ENCODE measurements at regions not wholly inside any gene's neighbourhood (a gene's known extent, or its start where the extent isn't known, plus 50 kb on each side); places are given as distances from the start of the nearest gene placed in this dataset.

DNA sequence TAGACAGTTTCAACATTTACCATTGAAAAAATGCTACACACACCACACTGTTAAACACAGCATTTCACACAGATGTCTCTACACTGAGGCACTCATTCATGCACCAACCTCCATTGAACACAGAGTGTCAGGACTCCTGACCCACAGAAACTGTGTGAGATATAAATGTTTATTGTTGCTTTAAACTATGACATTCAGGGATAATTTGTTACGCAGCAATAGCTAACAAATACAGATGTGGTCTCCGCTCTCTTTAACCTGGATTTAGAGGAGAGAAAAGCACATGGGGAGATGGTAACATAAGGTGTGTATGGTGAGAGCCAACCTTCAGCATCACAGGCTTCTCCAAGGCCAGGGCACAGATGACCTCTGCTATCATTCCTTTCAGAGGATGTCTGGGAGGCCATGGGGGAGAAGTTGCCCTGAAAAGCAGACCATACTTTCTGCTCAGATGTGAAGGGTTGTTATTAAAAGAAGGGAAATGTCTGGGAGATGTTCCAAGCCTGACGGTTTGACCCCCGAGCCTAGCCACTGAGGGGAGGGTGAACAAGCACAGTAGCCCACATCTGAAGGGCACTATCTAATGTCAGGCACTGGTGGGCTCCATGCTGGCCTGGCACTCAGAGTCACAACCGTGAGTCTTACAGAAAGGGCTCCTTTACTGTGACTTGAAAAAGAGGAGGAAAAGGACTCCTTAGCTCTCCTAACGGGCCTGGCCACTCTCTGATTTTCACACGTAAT lies 284.5 kb upstream of the TLE3 start:
- DNase-seq: no peak
- H3K27ac Mint-ChIP-seq: no peak overlapping the region
- Histone ChIP-seq H3K36me3 (ENCODE audit: control insufficient read depth, insufficient read depth, low read length) (no peaks in the 10 kb centered on the region), H3K27ac (ENCODE audit: low read length) (no peak overlapping the region), H3K4me3 (ENCODE audit: low read length) (no peak overlapping the region), H3K9me3 (ENCODE audit: control insufficient read depth, insufficient read depth, low read length) (no peaks in the 10 kb centered on the region), H3K4me1 (ENCODE audit: control insufficient read depth, insufficient read depth, low read length) (no peaks in the 10 kb centered on the region), H3K27me3 (ENCODE audit: control insufficient read depth, insufficient read depth, low read length) (no peaks in the 10 kb centered on the region)
- H3K4me1 Mint-ChIP-seq: no peaks in the 10 kb centered on the region
- WGBS (ENCODE audit: insufficient coverage): 88% methylated on average over 7 of the region's 7 CpGs
- H3K9me3 Mint-ChIP-seq: no peaks in the 10 kb centered on the region
- no peak for ATAC-seq
- intact Hi-C loops (cut with micrococcal nuclease): no loop called here
- TF ChIP-seq, protein P1, sequence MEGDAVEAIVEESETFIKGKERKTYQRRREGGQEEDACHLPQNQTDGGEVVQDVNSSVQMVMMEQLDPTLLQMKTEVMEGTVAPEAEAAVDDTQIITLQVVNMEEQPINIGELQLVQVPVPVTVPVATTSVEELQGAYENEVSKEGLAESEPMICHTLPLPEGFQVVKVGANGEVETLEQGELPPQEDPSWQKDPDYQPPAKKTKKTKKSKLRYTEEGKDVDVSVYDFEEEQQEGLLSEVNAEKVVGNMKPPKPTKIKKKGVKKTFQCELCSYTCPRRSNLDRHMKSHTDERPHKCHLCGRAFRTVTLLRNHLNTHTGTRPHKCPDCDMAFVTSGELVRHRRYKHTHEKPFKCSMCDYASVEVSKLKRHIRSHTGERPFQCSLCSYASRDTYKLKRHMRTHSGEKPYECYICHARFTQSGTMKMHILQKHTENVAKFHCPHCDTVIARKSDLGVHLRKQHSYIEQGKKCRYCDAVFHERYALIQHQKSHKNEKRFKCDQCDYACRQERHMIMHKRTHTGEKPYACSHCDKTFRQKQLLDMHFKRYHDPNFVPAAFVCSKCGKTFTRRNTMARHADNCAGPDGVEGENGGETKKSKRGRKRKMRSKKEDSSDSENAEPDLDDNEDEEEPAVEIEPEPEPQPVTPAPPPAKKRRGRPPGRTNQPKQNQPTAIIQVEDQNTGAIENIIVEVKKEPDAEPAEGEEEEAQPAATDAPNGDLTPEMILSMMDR (IDR thresholded peaks at IDR 0.05): no peak
- H3K4me3 Mint-ChIP-seq: no peak overlapping the region
- peaks cover 8 to 31% of the 10 kb centered on the region in 2 donors for H3K27me3 Mint-ChIP-seq (ENCODE audit: low read depth in 2 of 2)
- H3K36me3 Mint-ChIP-seq: no peaks in the 10 kb centered on the region

DNA sequence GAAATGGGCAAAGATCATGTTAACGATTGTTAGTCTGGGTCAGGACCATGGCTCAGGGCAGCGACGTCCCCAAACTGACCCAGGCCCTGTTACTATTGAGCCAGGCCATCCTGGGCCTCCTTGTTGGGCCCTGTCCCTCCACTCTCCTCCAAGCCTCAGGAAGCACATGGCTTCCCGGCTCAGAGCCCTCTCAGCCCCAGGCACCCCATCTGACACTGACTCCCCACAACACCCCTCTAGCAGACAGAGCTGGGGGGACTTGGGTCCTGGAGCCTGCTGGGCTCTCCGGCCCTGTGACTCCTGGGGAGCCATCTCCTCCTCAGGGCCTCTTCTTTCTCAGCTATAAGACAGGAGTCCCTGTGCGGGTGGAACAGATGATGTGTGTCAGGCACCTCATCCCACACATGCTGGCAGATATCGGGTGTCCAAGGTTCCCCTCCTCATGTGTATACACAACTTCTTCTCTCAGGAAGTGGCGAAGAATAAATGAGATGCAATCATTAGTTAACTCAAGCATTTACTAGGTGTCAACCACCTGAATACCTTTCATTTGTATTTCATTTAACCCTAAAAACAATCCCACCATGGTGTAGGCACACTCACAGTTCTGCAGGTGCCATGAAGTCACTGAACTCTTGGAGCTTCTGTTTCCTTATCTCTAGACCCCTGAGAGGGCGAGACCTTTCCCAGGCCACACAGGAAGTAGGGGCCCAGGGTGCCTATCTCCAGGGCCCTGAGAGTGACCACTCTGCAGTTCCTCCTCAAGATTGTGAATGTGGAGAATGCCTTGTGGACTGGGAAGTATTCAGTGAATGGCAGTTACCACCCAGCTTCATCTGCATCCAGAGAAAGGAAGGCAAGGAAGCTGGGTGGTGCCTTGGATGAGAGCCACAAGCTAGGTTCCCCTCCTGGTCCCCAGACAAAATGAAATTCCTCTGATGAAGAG lies 282.5 kb upstream of the TLE3 start:
- no peak overlapping the region for H3K4me3 ChIP-seq (ENCODE audit: low read length)
- Mint-ChIP-seq H3K27ac (no peak overlapping the region), H3K9me3 (no peaks in the 10 kb centered on the region), H3K36me3 (no peaks in the 10 kb centered on the region), H3K4me1 (peaks cover 0 to 6% of the 10 kb centered on the region in 2 donors), H3K27me3 (ENCODE audit: low read depth in 2 of 2) (peaks cover 16 to 41% of the 10 kb centered on the region in 2 donors), H3K4me3 (no peak overlapping the region)
- H3K9me3 ChIP-seq (ENCODE audit: control insufficient read depth, insufficient read depth, low read length): no peaks in the 10 kb centered on the region
- no peaks in the 10 kb centered on the region for H3K4me1 ChIP-seq (ENCODE audit: control insufficient read depth, insufficient read depth, low read length)
- DNase-seq (no peak), ATAC-seq (no peak)
- TF ChIP-seq, protein P1 (IDR thresholded peaks at IDR 0.05): no peak
- H3K27me3 ChIP-seq (ENCODE audit: control insufficient read depth, insufficient read depth, low read length): no peaks in the 10 kb centered on the region
- H3K36me3 ChIP-seq (ENCODE audit: control insufficient read depth, insufficient read depth, low read length): no peaks in the 10 kb centered on the region
- 86% methylated on average over 9 of the region's 9 CpGs for WGBS (ENCODE audit: insufficient coverage)
- intact Hi-C loops (cut with micrococcal nuclease): no loop called here
- no peak overlapping the region for H3K27ac ChIP-seq (ENCODE audit: low read length)

DNA sequence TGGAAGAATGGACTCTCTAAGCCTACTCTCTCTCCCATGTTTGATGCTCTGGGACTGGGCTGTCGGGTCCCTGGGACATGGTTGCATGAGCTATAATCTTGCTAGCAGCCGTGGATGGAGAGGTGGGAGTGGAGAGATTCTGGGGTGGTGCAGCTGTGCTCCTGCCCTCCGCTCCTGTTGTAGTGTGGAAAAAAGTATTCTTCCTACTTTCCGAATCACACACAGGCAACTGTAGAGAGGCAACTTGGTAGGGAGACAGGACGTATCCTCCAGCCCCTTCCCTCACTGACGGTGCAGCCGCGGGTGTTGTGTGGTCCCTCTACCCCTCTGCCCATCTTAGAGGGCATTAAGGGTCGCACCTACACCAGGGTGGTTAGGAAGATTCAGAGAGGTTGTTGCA lies 281.4 kb upstream of the TLE3 start:
- Histone ChIP-seq H3K27me3 (ENCODE audit: control insufficient read depth, insufficient read depth, low read length) (no peaks in the 10 kb centered on the region), H3K27ac (ENCODE audit: low read length) (no peak overlapping the region), H3K4me3 (ENCODE audit: low read length) (no peak overlapping the region), H3K36me3 (ENCODE audit: control insufficient read depth, insufficient read depth, low read length) (no peaks in the 10 kb centered on the region), H3K4me1 (ENCODE audit: control insufficient read depth, insufficient read depth, low read length) (no peaks in the 10 kb centered on the region), H3K9me3 (ENCODE audit: control insufficient read depth, insufficient read depth, low read length) (no peaks in the 10 kb centered on the region)
- no peak for DNase-seq
- intact Hi-C loops (cut with micrococcal nuclease): no loop called here
- Mint-ChIP-seq H3K36me3 (no peaks in the 10 kb centered on the region), H3K9me3 (no peaks in the 10 kb centered on the region), H3K27ac (no peak overlapping the region), H3K27me3 (ENCODE audit: low read depth in 2 of 2) (peaks cover 24 to 50% of the 10 kb centered on the region in 2 donors), H3K4me1 (peaks cover 0 to 6% of the 10 kb centered on the region in 2 donors), H3K4me3 (no peak overlapping the region)
- TF ChIP-seq, protein P1 (IDR thresholded peaks at IDR 0.05): no peak
- WGBS (ENCODE audit: insufficient coverage): 90% methylated on average over 2 of the region's 9 CpGs
- ATAC-seq: no peak
